ENCODE measurements at regions not wholly inside any gene's neighbourhood (a gene's known extent, or its start where the extent isn't known, plus 50 kb on each side); places are given as distances from the start of the nearest gene placed in this dataset.
A peak's percentile ranks its signal among the peaks of the same experiment; 100 is the strongest.

DNA sequence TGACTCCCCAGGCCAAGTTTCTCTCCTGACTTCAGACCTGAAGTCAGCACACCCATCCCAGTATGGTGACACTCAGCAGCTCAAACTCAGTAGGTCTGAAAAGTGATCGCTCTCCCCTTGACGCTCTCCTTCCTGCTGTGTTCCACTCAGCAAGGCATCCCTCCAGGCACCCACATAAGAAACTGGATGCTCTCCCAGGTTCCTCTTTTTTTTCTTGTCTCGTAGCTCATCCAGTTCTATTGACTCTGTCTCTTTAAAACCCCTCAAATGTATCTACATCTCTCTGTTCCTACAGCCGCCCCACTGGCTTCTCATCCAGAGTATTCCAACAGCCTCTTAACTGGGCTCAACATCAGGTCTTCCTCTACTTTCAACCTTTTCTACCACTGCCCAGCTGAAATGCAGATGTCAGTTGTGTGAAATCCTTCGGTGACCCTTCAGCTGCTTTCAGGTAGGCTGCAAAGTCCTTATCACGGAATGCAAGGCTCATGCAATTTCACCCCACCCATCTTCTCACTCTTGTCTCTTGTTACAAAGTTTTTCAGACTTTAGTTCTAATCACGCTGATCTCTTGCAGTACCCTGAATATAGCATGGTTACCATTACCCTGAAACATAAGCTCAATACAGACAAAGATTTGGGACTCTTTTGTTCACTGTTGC lies 286.2 kb upstream of the POU3F1 start:
- H3K4me3 ChIP-seq (ENCODE audit: low read depth, low read length) = no peak overlapping the region
- no peak for TF ChIP-seq CTCF (conservative IDR thresholded peaks at IDR 0.05; ENCODE audit: low read depth, low read length)
- no peak for DNase-seq (ENCODE audit: low read depth)

GRCh38 chr1:38331496-38332210 lies 285.1 kb upstream of the POU3F1 start:
- TF ChIP-seq CTCF (conservative IDR thresholded peaks at IDR 0.05; ENCODE audit: low read depth, low read length) = no peak
- DNase-seq (ENCODE audit: low read depth) = no peak
- H3K4me3 ChIP-seq (ENCODE audit: low read depth, low read length) = no peak overlapping the region

- no peak for TF ChIP-seq CTCF (conservative IDR thresholded peaks at IDR 0.05; ENCODE audit: low read depth, low read length)
- no peak overlapping the region for H3K4me3 ChIP-seq (ENCODE audit: low read depth, low read length)
- no peak for DNase-seq (ENCODE audit: low read depth)
Measured at GRCh38 chr1:38330799-38331198, 284.2 kb upstream of the POU3F1 start.

- no peak overlapping the region for H3K4me3 ChIP-seq (ENCODE audit: low read depth, low read length)
- DNase-seq (ENCODE audit: low read depth) = no peak
- no peak for TF ChIP-seq CTCF (conservative IDR thresholded peaks at IDR 0.05; ENCODE audit: low read depth, low read length)
Measured at GRCh38 chr1:38329644-38330043, 283.1 kb upstream of the POU3F1 start.

DNA sequence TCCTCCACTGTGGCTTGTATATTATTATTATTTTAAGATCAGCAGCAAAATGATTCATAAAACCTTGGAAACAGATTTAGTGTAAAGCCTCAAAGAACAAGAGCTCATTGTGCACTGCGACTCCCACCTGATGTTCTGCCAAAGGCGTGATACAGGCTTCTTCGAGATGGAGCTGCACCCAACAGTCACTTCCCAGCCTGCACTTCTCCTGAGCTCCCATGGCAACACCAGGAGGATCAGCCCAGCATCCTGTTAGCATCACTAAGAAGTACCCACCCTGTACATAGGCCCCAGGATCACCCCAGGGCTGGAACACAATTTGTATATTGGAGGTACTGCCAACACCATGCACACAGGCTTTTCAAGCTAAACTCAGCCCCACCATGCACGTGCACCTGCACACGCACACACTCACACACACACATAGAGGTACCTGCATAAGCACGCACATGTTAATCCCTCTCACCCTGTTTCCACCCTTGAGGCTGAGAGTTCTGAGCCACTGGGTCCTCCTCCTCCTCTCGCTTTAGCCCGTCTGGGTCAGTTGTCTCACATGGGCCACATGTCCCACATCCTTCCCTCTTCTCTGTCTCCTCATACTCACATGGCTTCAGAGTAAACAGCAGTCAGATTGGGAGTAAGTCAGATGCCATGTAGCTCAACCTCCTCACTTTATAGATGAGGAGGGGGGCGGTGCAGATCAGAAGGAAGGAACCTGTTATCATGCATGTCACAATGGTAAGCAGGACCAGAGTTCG lies 281.9 kb upstream of the POU3F1 start:
- H3K4me3 ChIP-seq (ENCODE audit: low read depth, low read length) = no peak overlapping the region
- no peak for DNase-seq (ENCODE audit: low read depth)
- TF ChIP-seq CTCF (conservative IDR thresholded peaks at IDR 0.05; ENCODE audit: low read depth, low read length) = no peak

DNA sequence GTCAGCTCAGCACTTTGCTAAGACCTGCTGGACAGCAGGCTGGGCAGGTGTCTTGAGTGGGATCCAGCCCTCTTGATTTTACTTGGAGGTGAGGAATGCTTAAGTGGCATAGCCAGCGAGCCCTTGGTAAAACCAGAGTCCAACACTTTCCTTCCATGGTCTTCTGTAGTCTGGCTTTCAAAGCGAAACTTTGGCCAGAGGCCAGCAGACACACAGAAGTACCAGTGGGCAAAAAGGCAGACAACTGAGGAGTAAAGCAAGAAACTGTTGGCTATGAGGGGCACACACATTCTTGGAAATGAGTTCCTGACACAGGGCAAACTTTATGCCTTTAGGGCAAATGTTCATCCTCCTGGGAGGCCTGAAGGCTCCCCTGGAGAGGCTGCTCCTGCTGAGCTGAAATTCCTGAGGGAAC lies 281.0 kb upstream of the POU3F1 start:
- DNase-seq (ENCODE audit: low read depth) = peak; percentile 15
- no peak for TF ChIP-seq CTCF (conservative IDR thresholded peaks at IDR 0.05; ENCODE audit: low read depth, low read length)
- H3K4me3 ChIP-seq (ENCODE audit: low read depth, low read length) = no peak overlapping the region
